HEK293 (cell line): ENCODE measurements at regions not wholly inside any gene's neighbourhood (a gene's known extent, or its start where the extent isn't known, plus 50 kb on each side); places are given as distances from the start of the nearest gene placed in this dataset.

Source experiments
- CTCF ChIA-PET: fragments of 350-600 bp; formaldehyde crosslinking; extraction: SDS; loops from one replicate; lab custom pipeline; 2021; ENCODE audit warnings: antibody characterized with exemption; lab: Yijun Ruan, JAX
- POLR2A ChIA-PET: fragments of 300-600 bp; formaldehyde crosslinking; extraction: SDS; loops from one replicate; lab custom pipeline; 2020; ENCODE audit warnings: antibody characterized with exemption, inconsistent platforms; lab: Yijun Ruan, JAX
- H3K27ac ChIP-seq: fragments of 200-500 bp; sonication (Bioruptor generic); 2 replicates; pipeline ENCODE4 v1.5.1; 2014; ENCODE audit warnings: low read depth, low read length, control low read depth, inconsistent platforms; ENCODE audit errors: extremely low read depth
- H3K36me3 ChIP-seq, 2 experiments: fragments of 200-500 bp in 1 of 2; sonication (Bioruptor generic) in 1 of 2; 1 replicate in 1 of 2; 2 replicates in 1 of 2; pipeline ENCODE4 v1.5.1; 2014 to 2017; ENCODE audit warnings: inconsistent platforms in 2 of 2, low read length in 2 of 2; ENCODE audit not compliant: control insufficient read depth in 2 of 2, insufficient read depth in 1 of 2
- H3K4me1 ChIP-seq: fragments of 200-500 bp; sonication (Bioruptor generic); 2 replicates; pipeline ENCODE4 v1.5.1; 2014; ENCODE audit warnings: mild to moderate bottlenecking, low read length, inconsistent platforms; ENCODE audit not compliant: control insufficient read depth, insufficient read depth
- H3K4me3 ChIP-seq: 2 replicates; pipeline ENCODE4 v1.5.1; 2011; ENCODE audit warnings: low read depth, mild to moderate bottlenecking, control low read depth, low read length, moderate library complexity
- H3K9me3 ChIP-seq: fragments of 200-500 bp; sonication (Bioruptor generic); 2 replicates; pipeline ENCODE4 v1.5.1; 2014; ENCODE audit warnings: low read depth, low read length, inconsistent platforms; ENCODE audit not compliant: control insufficient read depth, insufficient read depth
- FEZF1 ChIP-seq: fragments of 450-650 bp; formaldehyde crosslinking; IDR thresholded peaks from 2 replicates; pipeline ENCODE4 v1.5.1; 2016; ENCODE audit warnings: missing biosample characterization, missing genetic modification characterization
- GLIS2 ChIP-seq: fragments of 450-650 bp; formaldehyde crosslinking; IDR thresholded peaks from 2 replicates; pipeline ENCODE4 v1.5.1; 2016; ENCODE audit warnings: missing biosample characterization, missing genetic modification characterization
- KLF10 ChIP-seq: fragments of 450-650 bp; IDR thresholded peaks from 2 replicates; pipeline ENCODE4 v1.5.1; 2018; ENCODE audit warnings: missing biosample characterization, mild to moderate bottlenecking, missing genetic modification characterization
- KLF16 ChIP-seq: fragments of 450-650 bp; formaldehyde crosslinking; IDR thresholded peaks from 2 replicates; pipeline ENCODE4 v1.5.1; 2017; ENCODE audit warnings: missing biosample characterization, missing genetic modification characterization
- PRDM4 ChIP-seq: fragments of 450-650 bp; formaldehyde crosslinking; IDR thresholded peaks from 2 replicates; pipeline ENCODE4 v1.5.1; 2017; ENCODE audit warnings: missing biosample characterization, missing genetic modification characterization
- SCRT1 ChIP-seq: fragments of 450-650 bp; formaldehyde crosslinking; IDR thresholded peaks from 2 replicates; pipeline ENCODE4 v1.5.1; 2016; ENCODE audit warnings: missing biosample characterization, missing genetic modification characterization, borderline replicate concordance
- ZBTB17 ChIP-seq: fragments of 450-650 bp; formaldehyde crosslinking; IDR thresholded peaks from 2 replicates; pipeline ENCODE4 v1.5.1; 2016; ENCODE audit warnings: missing biosample characterization, missing genetic modification characterization
- ZFHX2 ChIP-seq: fragments of 450-650 bp; formaldehyde crosslinking; conservative IDR thresholded peaks from 2 replicates; pipeline ENCODE4 v1.5.1; 2016; ENCODE audit warnings: missing biosample characterization, missing genetic modification characterization
- ZFP69B ChIP-seq: fragments of 450-650 bp; formaldehyde crosslinking; IDR thresholded peaks from 2 replicates; pipeline ENCODE4 v1.5.1; 2016; ENCODE audit warnings: missing biosample characterization, missing genetic modification characterization
- ZNF169 ChIP-seq: fragments of 450-650 bp; formaldehyde crosslinking; IDR thresholded peaks from 2 replicates; pipeline ENCODE4 v1.5.1; 2016; ENCODE audit warnings: missing biosample characterization, missing genetic modification characterization
- ZNF311 ChIP-seq: fragments of 450-650 bp; formaldehyde crosslinking; IDR thresholded peaks from 2 replicates; pipeline ENCODE4 v1.5.1; 2017; ENCODE audit warnings: missing biosample characterization, missing genetic modification characterization, borderline replicate concordance
- ZNF324 ChIP-seq: fragments of 450-650 bp; formaldehyde crosslinking; IDR thresholded peaks from 2 replicates; pipeline ENCODE4 v1.5.1; 2016; ENCODE audit warnings: missing biosample characterization, missing genetic modification characterization
- ZNF394 ChIP-seq: fragments of 450-650 bp; formaldehyde crosslinking; IDR thresholded peaks from 2 replicates; pipeline ENCODE4 v1.5.1; 2016; ENCODE audit warnings: missing biosample characterization, missing genetic modification characterization, mild to moderate bottlenecking, moderate library complexity, borderline replicate concordance
- ZNF48 ChIP-seq: fragments of 450-650 bp; formaldehyde crosslinking; IDR thresholded peaks from 2 replicates; pipeline ENCODE4 v1.5.1; 2016; ENCODE audit warnings: missing biosample characterization, missing genetic modification characterization
- ZNF510 ChIP-seq: fragments of 450-650 bp; formaldehyde crosslinking; IDR thresholded peaks from 2 replicates; pipeline ENCODE4 v1.5.1; 2018; ENCODE audit warnings: mild to moderate bottlenecking, missing genetic modification characterization, missing biosample characterization; ENCODE audit not compliant: insufficient replicate concordance
- ZNF513 ChIP-seq: fragments of 450-650 bp; IDR thresholded peaks from 2 replicates; pipeline ENCODE4 v1.5.1; 2018; ENCODE audit warnings: missing biosample characterization, missing genetic modification characterization
- ZNF549 ChIP-seq: fragments of 450-650 bp; IDR thresholded peaks from 2 replicates; pipeline ENCODE4 v1.5.1; 2018; ENCODE audit warnings: missing biosample characterization, missing genetic modification characterization, mild to moderate bottlenecking, inconsistent platforms, moderate library complexity
- ZNF596 ChIP-seq: fragments of 450-650 bp; IDR thresholded peaks from 2 replicates; pipeline ENCODE4 v1.5.0; 2018; ENCODE audit warnings: missing biosample characterization, mild to moderate bottlenecking, missing genetic modification characterization, moderate library complexity
- ZNF660 ChIP-seq: fragments of 450-650 bp; IDR thresholded peaks from 2 replicates; pipeline ENCODE4 v1.5.1; 2018; ENCODE audit warnings: missing biosample characterization, mild to moderate bottlenecking, missing genetic modification characterization
- ZNF707 ChIP-seq: fragments of 450-650 bp; formaldehyde crosslinking; IDR thresholded peaks from 2 replicates; pipeline ENCODE4 v1.5.1; 2016; ENCODE audit warnings: missing biosample characterization, missing genetic modification characterization
- ZNF837 ChIP-seq: fragments of 450-650 bp; formaldehyde crosslinking; IDR thresholded peaks from 2 replicates; pipeline ENCODE4 v1.5.1; 2016; ENCODE audit warnings: missing biosample characterization, missing genetic modification characterization
- ZSCAN18 ChIP-seq: fragments of 450-650 bp; formaldehyde crosslinking; IDR thresholded peaks from 2 replicates; pipeline ENCODE4 v1.5.1; 2016; ENCODE audit warnings: missing biosample characterization, missing genetic modification characterization

- TF ChIP-seq ZNF596 (tag by site-specific recombination) (no peak), ZNF513 (tag by site-specific recombination) (no peak), ZNF660 (no peak), ZBTB17 (tag by site-specific recombination) (no peak), ZNF549 (tag by site-specific recombination) (no peak), FEZF1 (tag by site-specific recombination) (no peak), GLIS2 (tag by site-specific recombination) (no peak), ZFHX2 (tag by site-specific recombination) (no peak), ZNF311 (no peak)
- CTCF ChIA-PET: interaction anchor here (0.6 to 0.9 kb wide), 2 partner anchors 173 to 404 kb away, joined by 3 to 5 read pairs; no protein-coding TSS in a partner anchor
- H3K4me3 ChIP-seq: no peak overlapping the region
- H3K27ac ChIP-seq: no peak overlapping the region
- H3K36me3 ChIP-seq: no peaks in the 10 kb centered on the region
- POLR2A ChIA-PET: no interaction called here
- H3K4me1 ChIP-seq: no peaks in the 10 kb centered on the region
- H3K9me3 ChIP-seq: no peaks in the 10 kb centered on the region
Observed at GRCh38 chr16:65524997-65525396, 403.1 kb upstream of the CDH11 start.

- Histone ChIP-seq H3K4me1 (no peaks in the 10 kb centered on the region), H3K27ac (no peak overlapping the region), H3K36me3 (no peaks in the 10 kb centered on the region), H3K4me3 (no peak overlapping the region), H3K9me3 (no peaks in the 10 kb centered on the region)
- ChIA-PET CTCF (no interaction called here), POLR2A (no interaction called here)
- TF ChIP-seq KLF16 (no peak), ZFP69B (no peak), ZNF324 (tag by site-specific recombination) (no peak), ZNF394 (tag by site-specific recombination) (no peak), ZNF510 (tag by site-specific recombination) (no peak), ZNF48 (tag by site-specific recombination) (no peak), KLF10 (tag by site-specific recombination) (no peak), ZNF169 (tag by site-specific recombination) (no peak), ZSCAN18 (tag by site-specific recombination) (no peak), PRDM4 (no peak), ZNF837 (no peak), ZNF707 (tag by site-specific recombination) (no peak), SCRT1 (tag by site-specific recombination) (no peak)
Observed at GRCh38 chr16:65524231-65524630, 402.4 kb upstream of the CDH11 start.
